ENCODE measurements at regions not wholly inside any gene's neighbourhood (a gene's known extent, or its start where the extent isn't known, plus 50 kb on each side); places are given as distances from the start of the nearest gene placed in this dataset.

GRCh38 chr2:173749315-173749714 is 215.9 kb downstream of the SP3 start:
- no peak for TF ChIP-seq EZH2 (IDR thresholded peaks at IDR 0.05; ENCODE audit: borderline replicate concordance, low read depth, low read length, poor library complexity, severe bottlenecking)
- TF ChIP-seq CTCF (conservative IDR thresholded peaks at IDR 0.05; ENCODE audit: low read depth, low read length), result 0 out of 2 replicates have a peak, but pooled peaks have one; percentile 12

Measured in A673 (cell line).